RPMI7951 (cell line): ENCODE measurements at regions not wholly inside any gene's neighbourhood (a gene's known extent, or its start where the extent isn't known, plus 50 kb on each side); places are given as distances from the start of the nearest gene placed in this dataset.
"Not testable (repeated sequence)": the region's sequence is repeated elsewhere in the genome, so short reads cannot be mapped to it uniquely, and the experiment has no call there.

Experiments used
- DNase-seq: peaks from one replicate; pipeline ENCODE4 v3.0.0-alpha.2; 2012; ENCODE audit warnings: low read depth

GRCh38 chr1:234763910-234764309 lies 153.9 kb upstream of the IRF2BP2 start:
- DNase-seq = no peak

- DNase-seq = no peak
Measured at GRCh38 chr1:234763367-234763766, 153.4 kb upstream of the IRF2BP2 start.

DNA sequence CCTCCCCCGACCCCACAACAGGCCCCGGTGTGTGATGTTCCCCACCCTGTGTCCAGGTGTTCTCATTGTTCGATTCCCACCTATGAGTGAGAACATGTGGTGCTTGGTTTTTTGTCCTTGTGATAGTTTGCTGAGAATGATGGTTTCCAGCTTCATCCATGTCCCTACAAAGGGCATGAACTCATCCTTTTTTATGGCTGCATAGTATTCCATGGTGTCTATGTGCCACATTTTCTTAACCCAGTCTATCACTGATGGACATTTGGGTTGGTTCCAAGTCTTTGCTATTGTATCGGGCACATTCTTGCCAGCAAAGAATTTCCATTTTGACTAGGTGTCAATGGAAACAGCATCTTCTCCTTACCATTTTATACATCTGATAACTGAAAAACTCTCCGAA lies 152.1 kb upstream of the IRF2BP2 start:
- DNase-seq = not testable (repeated sequence)

DNA sequence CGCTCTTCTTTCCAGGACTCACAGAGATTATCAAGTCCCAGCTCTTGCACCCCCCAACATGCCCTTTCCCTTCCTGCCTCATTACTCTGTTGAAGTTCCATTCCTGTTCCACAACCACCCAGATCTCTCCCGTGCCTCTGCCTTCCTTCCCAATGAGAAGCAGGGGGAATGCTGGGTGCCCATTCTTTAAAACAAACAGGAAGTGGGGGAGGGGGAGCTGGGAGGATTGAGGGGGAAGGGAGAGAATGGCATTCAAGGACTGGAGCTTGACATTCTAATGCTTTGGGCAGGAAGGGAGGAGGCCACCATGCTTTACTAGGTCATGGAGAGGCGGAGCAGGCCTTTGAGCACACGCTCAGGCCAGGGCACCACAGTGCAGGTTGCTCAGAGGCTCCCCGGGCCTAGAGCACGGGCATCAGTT lies 150.3 kb upstream of the IRF2BP2 start:
- no peak for DNase-seq

GRCh38 chr1:234759888-234760287 lies 149.9 kb upstream of the IRF2BP2 start:
- DNase-seq = no peak

- DNase-seq = no peak
Measured at GRCh38 chr1:234758851-234759250, 148.9 kb upstream of the IRF2BP2 start.

GRCh38 chr1:234756857-234757256 lies 146.9 kb upstream of the IRF2BP2 start:
- DNase-seq = no peak

DNA sequence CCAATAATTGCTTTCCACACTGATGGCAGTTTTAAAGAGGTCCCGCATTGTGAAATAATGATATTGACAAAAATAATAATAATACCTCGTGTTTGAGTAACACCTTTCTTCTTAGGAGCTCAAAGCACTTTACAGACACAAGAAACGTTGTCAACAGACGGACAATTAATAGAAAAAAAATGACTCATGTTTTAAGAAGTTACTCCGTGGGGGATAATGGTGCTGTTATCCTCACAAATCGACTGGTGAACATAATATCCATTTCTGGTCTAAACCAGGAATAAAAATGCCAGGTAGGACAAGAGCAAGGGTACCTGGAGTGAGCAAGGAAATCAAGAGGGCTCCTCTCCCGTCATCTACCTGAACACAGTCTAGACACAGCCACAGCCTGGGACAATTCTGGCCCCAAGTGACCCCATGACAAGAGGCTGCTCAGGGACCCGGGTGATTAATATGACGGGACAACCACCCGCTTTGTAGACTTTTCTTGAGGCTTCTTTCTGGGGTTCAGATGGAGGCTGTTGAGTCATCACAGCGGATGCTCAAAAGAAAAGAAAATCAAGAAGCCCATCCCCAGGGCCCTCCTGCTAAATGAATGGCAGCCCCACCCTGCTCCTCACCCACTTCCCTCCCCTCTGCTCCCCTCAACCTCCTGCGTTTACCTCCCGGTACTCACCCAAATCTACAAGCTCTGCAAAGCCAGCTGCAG lies 146.2 kb upstream of the IRF2BP2 start:
- DNase-seq = peak; percentile 64

- peak; percentile 92 for DNase-seq
Measured at GRCh38 chr1:234755449-234755863, 145.5 kb upstream of the IRF2BP2 start.

- DNase-seq = no peak
Measured at GRCh38 chr1:234753979-234754378, 144.0 kb upstream of the IRF2BP2 start.

DNA sequence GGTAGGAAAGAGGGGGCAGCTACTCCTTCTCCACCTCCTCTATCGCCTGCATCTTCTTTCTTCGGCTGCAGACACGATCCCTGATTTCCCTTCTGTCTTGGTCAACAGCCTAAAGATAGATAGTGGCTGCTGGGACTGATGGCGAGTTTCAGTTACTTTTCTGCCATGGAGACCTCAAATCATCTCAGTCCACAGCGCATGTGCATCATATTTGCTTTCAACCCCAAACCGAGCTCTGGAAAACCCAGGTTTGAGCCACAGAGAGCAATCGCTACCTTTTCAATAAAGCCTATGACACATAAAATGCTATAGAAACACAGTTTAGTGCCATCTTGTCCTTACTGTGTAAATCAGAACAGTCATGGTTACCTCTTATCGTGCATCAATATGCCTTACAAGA lies 142.9 kb upstream of the IRF2BP2 start:
- DNase-seq = no peak

DNA sequence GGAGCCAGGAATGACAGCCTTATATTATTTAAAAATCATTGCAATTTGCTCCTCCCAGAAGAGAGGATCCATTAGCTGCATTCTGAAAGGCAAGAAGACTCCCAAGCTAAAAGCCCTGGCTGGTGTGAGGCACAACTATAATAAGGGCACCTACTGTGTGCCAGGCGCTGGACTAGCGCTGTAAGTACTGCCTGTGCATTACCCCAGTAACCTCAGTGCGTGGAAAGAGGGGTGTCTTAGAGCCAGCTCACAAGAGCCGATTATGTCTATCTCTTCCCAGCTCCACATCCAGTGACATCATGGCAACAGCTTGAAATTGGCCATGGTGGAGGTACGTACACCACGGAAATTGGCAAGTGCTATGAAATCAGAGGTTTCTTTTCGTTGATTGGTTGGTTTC lies 141.7 kb upstream of the IRF2BP2 start:
- no peak for DNase-seq

DNA sequence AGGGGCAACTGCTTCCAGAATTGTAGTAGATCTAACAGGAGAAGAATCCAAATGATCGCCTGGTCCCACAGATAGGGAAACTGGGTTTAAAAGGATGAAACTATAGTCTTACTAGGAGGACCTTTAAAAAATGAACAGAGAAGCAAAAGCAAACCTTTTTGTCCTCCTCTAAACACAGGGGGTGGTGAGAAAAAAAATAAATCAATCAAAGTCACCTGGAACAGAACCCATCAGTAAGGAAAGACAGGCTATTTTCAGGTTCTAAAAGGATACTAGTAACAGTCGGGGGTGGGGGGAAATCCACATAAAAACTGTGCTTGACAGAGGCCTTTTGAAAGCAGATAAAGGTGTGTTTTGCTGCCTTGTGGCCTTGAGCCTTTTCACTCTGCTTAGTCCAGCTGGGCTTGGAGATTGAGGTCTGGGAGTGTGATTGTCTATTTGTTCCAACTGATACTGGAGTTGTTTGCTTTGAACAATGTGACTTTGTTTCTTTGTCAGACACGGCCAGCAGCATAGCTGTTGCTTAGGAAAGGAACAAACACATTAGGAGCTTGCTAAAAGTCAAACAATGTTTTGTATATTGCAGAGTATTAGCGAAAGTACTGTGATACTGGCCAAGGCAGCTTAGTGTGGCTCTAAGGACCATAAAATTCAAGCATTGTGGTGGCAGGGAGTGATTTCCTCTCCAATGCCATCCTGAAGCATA lies 141.1 kb upstream of the IRF2BP2 start:
- no peak for DNase-seq

DNA sequence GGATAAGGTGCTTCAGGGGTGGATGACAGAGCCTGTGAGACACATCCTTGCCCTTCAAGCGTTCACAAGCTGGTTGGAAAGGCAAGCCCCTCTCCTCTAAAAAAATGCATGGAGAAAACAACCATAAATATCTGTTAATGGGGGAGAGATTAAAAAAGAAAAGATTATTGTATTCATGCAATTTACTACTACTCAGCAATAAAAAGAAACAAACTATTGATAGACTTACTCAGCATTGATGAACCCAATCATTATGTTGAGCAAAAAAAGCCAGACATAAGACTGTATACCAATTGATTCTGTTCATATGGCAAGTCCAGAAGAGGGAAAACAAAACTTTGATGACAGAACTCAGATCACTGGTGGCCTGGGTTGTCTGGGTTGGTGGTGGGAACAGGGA lies 138.7 kb upstream of the IRF2BP2 start:
- no peak for DNase-seq

GRCh38 chr1:234748066-234748465 lies 138.1 kb upstream of the IRF2BP2 start:
- no peak for DNase-seq

DNA sequence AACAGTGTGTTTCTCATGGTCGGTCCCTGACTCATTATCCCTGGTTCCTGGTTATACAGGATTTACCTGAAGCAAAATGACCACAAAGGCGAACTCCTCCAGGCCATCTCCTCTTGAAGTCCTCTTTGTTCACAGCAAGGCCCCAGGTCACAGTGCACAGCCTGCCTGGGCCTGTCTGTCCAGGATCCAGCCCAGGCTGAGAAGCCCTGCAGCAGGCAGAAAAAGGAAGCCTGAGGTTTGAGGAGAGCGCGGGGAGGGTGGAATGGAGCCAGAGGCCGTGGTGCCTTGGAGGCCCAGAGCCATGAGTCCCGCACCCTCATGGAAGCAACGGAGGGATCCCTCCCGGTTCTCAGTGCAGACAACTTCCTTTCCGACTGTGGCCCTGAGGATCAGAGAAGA lies 136.8 kb upstream of the IRF2BP2 start:
- no peak for DNase-seq

DNA sequence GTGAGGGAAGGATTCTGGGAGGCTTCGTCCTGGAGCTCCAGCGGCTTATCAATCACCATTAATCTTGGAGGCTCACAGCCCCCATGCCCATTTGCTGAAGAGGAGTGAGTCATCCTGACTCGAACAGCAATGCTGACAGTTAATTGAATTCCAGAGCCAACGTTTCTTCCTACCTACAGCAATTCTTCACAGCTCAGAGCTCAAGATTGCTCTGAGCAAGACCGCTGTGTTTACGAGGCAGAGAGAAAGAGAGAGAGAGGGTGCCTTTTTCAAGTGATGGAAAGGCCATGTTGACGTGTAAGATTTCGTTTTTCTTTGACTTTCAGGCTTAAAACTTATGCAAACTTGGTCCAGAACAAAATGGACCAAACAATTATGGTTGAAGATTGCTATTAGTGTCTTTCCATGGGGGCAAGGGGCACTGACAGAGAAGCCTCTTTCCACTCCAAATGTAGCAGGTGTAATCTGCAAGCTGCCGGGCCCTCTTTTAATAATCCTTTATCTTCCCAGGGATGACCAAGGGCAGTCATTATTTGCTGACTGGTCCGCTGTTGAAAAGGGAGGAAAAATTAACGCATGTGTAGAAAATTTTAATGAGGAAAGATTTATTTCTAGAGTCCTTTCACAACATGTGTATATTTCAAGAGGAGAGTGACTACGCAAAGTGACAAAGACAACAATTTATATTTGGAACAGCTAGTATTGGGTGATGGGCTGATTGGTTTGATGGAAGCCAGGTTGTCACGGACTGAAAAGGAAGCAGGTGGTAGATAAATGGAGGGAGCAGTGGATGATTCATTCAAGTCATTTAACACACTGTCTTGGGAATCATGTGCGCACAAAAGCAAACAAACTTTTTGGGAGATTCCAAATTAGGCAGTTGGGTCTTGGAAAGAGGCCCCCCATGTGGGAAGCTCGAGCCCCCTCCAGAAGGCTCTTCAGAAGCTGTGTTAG lies 136.1 kb upstream of the IRF2BP2 start:
- peak; percentile 42 for DNase-seq

DNA sequence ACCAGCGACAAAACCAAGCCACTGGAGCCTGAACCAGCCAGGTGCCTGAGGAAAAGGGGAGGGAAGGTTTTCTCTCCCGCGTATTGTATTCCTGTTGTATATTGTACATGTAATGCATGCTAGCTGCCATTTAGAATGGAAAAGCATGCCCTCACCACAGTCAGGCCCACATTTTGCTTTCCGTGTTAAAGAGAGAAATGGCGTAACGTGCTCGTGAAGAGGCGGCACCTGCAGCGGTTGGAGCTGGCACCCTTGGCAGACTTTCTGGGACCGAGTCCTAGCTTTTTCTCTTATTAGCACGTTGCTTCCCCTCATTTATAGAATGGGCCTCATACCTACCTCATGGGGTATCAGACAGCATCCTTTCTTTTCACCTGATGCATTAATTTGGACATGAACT lies 135.3 kb upstream of the IRF2BP2 start:
- no peak for DNase-seq

DNA sequence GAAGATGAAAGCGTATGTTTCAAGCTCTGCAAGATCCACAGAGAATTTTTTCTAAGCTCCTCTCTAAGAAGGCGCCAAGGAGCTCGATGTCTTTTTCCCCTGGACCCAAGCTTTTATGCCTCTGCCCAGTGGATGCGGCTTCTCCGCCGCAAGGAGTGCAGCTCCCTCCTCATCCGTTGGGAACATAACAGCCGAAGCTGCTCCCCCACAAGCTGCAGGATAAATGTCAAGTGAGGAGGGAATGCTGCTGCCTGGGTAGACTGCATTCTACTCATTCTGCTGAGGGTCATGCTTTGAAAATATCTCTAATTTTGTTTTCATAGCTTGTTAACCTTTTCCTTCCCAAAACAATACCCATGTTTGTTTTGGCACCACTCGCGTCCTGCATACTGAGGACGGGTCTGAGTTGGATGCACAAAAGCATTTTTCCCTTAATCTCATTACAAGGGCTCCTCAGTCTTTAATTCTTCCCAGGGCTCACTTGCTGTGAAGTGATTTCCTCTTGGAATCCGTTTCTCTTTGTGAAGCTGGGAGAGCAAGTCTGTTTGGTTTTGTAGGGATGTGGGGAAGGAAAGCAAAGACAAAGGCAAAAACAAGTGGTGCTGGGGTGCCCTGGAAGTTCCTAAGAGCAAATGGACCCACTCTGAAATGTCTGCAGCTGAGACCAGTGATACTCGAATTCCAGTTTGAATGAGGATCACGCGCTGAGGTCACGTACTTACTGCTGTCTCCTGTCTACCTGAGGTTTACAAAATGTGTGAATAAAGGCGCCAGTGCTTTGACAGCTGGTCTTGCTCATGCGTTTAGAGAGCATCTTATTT lies 134.0 kb upstream of the IRF2BP2 start:
- peak; percentile 31 for DNase-seq

DNA sequence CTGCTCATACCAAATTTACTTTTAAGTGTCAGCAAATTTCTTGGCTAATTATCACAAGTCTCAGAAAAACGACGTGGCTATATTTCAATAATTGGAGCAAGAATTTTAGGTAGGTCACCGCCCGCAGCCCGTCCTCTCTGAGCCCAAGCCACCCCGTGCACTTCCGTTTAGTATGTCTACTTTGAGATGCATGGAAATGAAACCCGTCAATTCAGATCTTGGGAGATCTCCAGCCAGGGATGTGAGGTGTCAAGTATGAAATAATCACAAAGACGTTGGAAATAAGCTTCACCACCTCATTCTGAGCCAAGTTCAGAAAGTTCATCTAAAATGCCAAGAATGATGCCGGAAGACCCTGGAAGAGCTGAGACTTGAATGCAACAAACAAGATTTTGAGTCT lies 132.6 kb upstream of the IRF2BP2 start:
- DNase-seq = no peak

- DNase-seq = no peak
Measured at GRCh38 chr1:234737967-234738314, 128.0 kb upstream of the IRF2BP2 start.

DNA sequence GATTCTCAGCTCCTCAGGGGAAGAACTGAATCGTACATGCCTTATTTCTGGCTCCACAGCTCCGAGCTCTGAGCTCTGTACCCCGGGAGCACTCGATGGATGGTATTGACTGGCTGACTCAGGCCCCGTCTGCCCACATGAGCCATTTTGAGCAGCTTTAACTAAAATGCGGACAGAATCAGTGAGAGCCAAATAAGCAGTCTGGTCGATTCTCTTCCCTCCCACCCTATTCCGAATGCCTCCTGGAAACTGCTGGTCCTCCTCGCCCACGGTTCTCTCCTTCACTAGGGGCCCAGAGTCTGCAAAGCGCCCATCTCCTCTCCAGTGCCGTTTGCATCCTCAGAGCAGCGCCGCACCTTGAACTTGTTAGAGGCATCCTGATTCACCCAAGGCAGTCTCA lies 125.9 kb upstream of the IRF2BP2 start:
- DNase-seq = no peak
